Neural progenitor cell (in vitro differentiated cells): ENCODE measurements at regions not wholly inside any gene's neighbourhood (a gene's known extent, or its start where the extent isn't known, plus 50 kb on each side); places are given as distances from the start of the nearest gene placed in this dataset.

ENCODE experiments used
- DNase-seq: peaks from one replicate; pipeline ENCODE4 v3.0.0-alpha.2; 2016; ENCODE audit warnings: low spot score
- H2AFZ ChIP-seq: fragments of 200-600 bp; sonication (generic); replicated peaks from 2 replicates; pipeline ENCODE4 v1.6.1; 2016; ENCODE audit warnings: antibody characterized with exemption
- H3F3A ChIP-seq: fragments of 200-600 bp; sonication (generic); 2 replicates; pipeline ENCODE4 v1.6.1; 2016; ENCODE audit warnings: antibody characterized with exemption, low read depth
- H3K27ac ChIP-seq: fragments of 200-600 bp; sonication (generic); 2 replicates; pipeline ENCODE4 v1.5.1; 2016; ENCODE audit warnings: mild to moderate bottlenecking
- H3K27me3 ChIP-seq: fragments of 200-600 bp; sonication (generic); 2 replicates; pipeline ENCODE4 v1.6.1; 2016; ENCODE audit warnings: mild to moderate bottlenecking, moderate library complexity
- H3K36me3 ChIP-seq: fragments of 200-600 bp; sonication (generic); 2 replicates; pipeline ENCODE4 v1.5.1; 2016
- H3K4me1 ChIP-seq: fragments of 200-600 bp; sonication (generic); 2 replicates; pipeline ENCODE4 v1.6.1; 2016; ENCODE audit warnings: mixed run types
- H3K4me2 ChIP-seq: fragments of 200-600 bp; sonication (generic); 2 replicates; pipeline ENCODE4 v1.6.1; 2016
- H3K4me3 ChIP-seq: fragments of 200-600 bp; sonication (generic); 2 replicates; pipeline ENCODE4 v1.5.1; 2016
- H3K79me2 ChIP-seq: fragments of 200-600 bp; sonication (generic); 2 replicates; pipeline ENCODE4 v1.6.1; 2016; ENCODE audit warnings: low read depth
- H3K9ac ChIP-seq: fragments of 200-600 bp; sonication (generic); 2 replicates; pipeline ENCODE4 v1.6.1; 2016
- H3K9me3 ChIP-seq: fragments of 200-600 bp; sonication (generic); 2 replicates; pipeline ENCODE4 v1.5.1; 2016; ENCODE audit warnings: low read depth
- H4K20me1 ChIP-seq: fragments of 200-600 bp; sonication (generic); 2 replicates; pipeline ENCODE4 v1.6.1; 2016; ENCODE audit warnings: low read depth
- H3K27ac Mint-ChIP-seq: 3 replicates; pipeline ENCODE4 v1.8.0; 2021; ENCODE audit warnings: mixed read lengths
- H3K27me3 Mint-ChIP-seq: 2 replicates; pipeline ENCODE4 v1.8.0; 2022; ENCODE audit warnings: low read depth, mild to moderate bottlenecking, inconsistent platforms, moderate library complexity, mixed read lengths; ENCODE audit not compliant: insufficient read depth
- H3K36me3 Mint-ChIP-seq: 3 replicates; pipeline ENCODE4 v1.8.0; 2021; ENCODE audit warnings: mixed read lengths
- H3K4me1 Mint-ChIP-seq: 3 replicates; pipeline ENCODE4 v1.8.0; 2021; ENCODE audit warnings: mixed read lengths
- H3K4me3 Mint-ChIP-seq: 3 replicates; pipeline ENCODE4 v1.8.0; 2021; ENCODE audit warnings: mild to moderate bottlenecking, moderate library complexity, mixed read lengths
- H3K9me3 Mint-ChIP-seq: 3 replicates; pipeline ENCODE4 v1.8.0; 2020; ENCODE audit warnings: mixed read lengths
- CTCF ChIP-seq: fragments of 200-600 bp; sonication (generic); IDR thresholded peaks from 2 replicates; pipeline ENCODE4 v1.5.1; 2017; ENCODE audit warnings: antibody characterized with exemption, mild to moderate bottlenecking
- EZH2 ChIP-seq: fragments of 200-600 bp; sonication (generic); IDR thresholded peaks from 2 replicates; pipeline ENCODE4 v1.6.1; 2017; ENCODE audit warnings: antibody characterized with exemption, mild to moderate bottlenecking, moderate library complexity
- EZH2phosphoT487 ChIP-seq: fragments of 200-600 bp; sonication (generic); IDR thresholded peaks from 2 replicates; pipeline ENCODE4 v1.6.1; 2017; ENCODE audit warnings: antibody characterized with exemption

- Mint-ChIP-seq H3K36me3 (peaks cover 31% of the 10 kb centered on the region), H3K4me3 (no peak overlapping the region), H3K9me3 (peaks cover 14% of the 10 kb centered on the region), H3K27ac (no peak overlapping the region), H3K27me3 (peaks cover 19% of the 10 kb centered on the region), H3K4me1 (peaks cover 34% of the 10 kb centered on the region)
- Histone ChIP-seq H3K4me2 (peak overlapping the region; percentile 69), H3K27ac (peak overlapping the region; percentile 24), H3K27me3 (no peaks in the 10 kb centered on the region), H4K20me1 (peaks cover 41% of the 10 kb centered on the region), H3K9me3 (no peaks in the 10 kb centered on the region), H3K4me3 (peak overlapping the region; percentile 21), H3K9ac (no peak overlapping the region), H3K36me3 (no peaks in the 10 kb centered on the region), H3K79me2 (peaks cover 15% of the 10 kb centered on the region), H2AFZ (no peak overlapping the region), H3F3A (peaks cover 23% of the 10 kb centered on the region), H3K4me1 (peaks cover 21% of the 10 kb centered on the region)
- TF ChIP-seq CTCF (no peak), EZH2 (no peak), EZH2phosphoT487 (no peak)
- no peak for DNase-seq
These were observed 103.3 kb downstream of the NCOR2 start for GRCh38 chr12:124464062-124464461.

GRCh38 chr12:124463341-124463921 is 104.0 kb downstream of the NCOR2 start:
- H3K27ac Mint-ChIP-seq = no peak overlapping the region
- TF ChIP-seq EZH2phosphoT487 (peak; percentile 38), EZH2 (no peak)
- Histone ChIP-seq H3F3A (peaks cover 23% of the 10 kb centered on the region), H3K36me3 (no peaks in the 10 kb centered on the region), H3K4me3 (peak overlapping the region; percentile 21), H3K4me1 (peaks cover 21% of the 10 kb centered on the region), H4K20me1 (peaks cover 47% of the 10 kb centered on the region), H3K27me3 (no peaks in the 10 kb centered on the region), H3K9me3 (no peaks in the 10 kb centered on the region), H3K79me2 (peaks cover 12% of the 10 kb centered on the region), H3K27ac (peak overlapping the region; percentile 24), H3K4me2 (peak overlapping the region; percentile 69), H3K9ac (no peak overlapping the region), H2AFZ (no peak overlapping the region)
- H3K4me1 Mint-ChIP-seq = peaks cover 34% of the 10 kb centered on the region
- DNase-seq = peak; percentile 90
- peaks cover 19% of the 10 kb centered on the region for H3K27me3 Mint-ChIP-seq
- peak overlapping the region; percentile 39 for H3K4me3 Mint-ChIP-seq
- peaks cover 28% of the 10 kb centered on the region for H3K36me3 Mint-ChIP-seq
- H3K9me3 Mint-ChIP-seq = peaks cover 11% of the 10 kb centered on the region

GRCh38 chr12:124462750-124463149 is 104.7 kb downstream of the NCOR2 start:
- Histone ChIP-seq H3K27ac (peak overlapping the region; percentile 63), H3K9ac (no peak overlapping the region), H3K4me2 (peak overlapping the region; percentile 69), H3K36me3 (no peaks in the 10 kb centered on the region), H3K9me3 (no peaks in the 10 kb centered on the region), H4K20me1 (peaks cover 51% of the 10 kb centered on the region), H3K4me3 (no peak overlapping the region), H2AFZ (no peak overlapping the region), H3F3A (peaks cover 23% of the 10 kb centered on the region), H3K4me1 (peaks cover 21% of the 10 kb centered on the region), H3K79me2 (peaks cover 12% of the 10 kb centered on the region), H3K27me3 (no peaks in the 10 kb centered on the region)
- peaks cover 28% of the 10 kb centered on the region for H3K36me3 Mint-ChIP-seq
- peak overlapping the region; percentile 67 for H3K27ac Mint-ChIP-seq
- peaks cover 11% of the 10 kb centered on the region for H3K9me3 Mint-ChIP-seq
- TF ChIP-seq CTCF (no peak), EZH2phosphoT487 (no peak), EZH2 (no peak)
- H3K4me1 Mint-ChIP-seq = peaks cover 34% of the 10 kb centered on the region
- peak overlapping the region; percentile 31 for H3K4me3 Mint-ChIP-seq
- H3K27me3 Mint-ChIP-seq = peaks cover 19% of the 10 kb centered on the region
- DNase-seq = no peak

GRCh38 chr12:124461851-124462623 is 105.4 kb downstream of the NCOR2 start:
- H3K4me1 Mint-ChIP-seq = peaks cover 34% of the 10 kb centered on the region
- H3K36me3 Mint-ChIP-seq = peaks cover 28% of the 10 kb centered on the region

More at GRCh38 chr12:124461851-124462623, 105.4 kb downstream of the NCOR2 start:
- Mint-ChIP-seq H3K9me3 (peaks cover 11% of the 10 kb centered on the region), H3K27ac (peak overlapping the region; percentile 44), H3K4me3 (no peak overlapping the region), H3K27me3 (peaks cover 19% of the 10 kb centered on the region)
- Histone ChIP-seq H3K4me2 (peak overlapping the region; percentile 69), H3F3A (peaks cover 23% of the 10 kb centered on the region), H4K20me1 (peaks cover 54% of the 10 kb centered on the region), H3K36me3 (no peaks in the 10 kb centered on the region), H3K9ac (no peak overlapping the region), H3K4me3 (no peak overlapping the region), H3K4me1 (peaks cover 28% of the 10 kb centered on the region), H2AFZ (no peak overlapping the region), H3K79me2 (peaks cover 12% of the 10 kb centered on the region), H3K27me3 (no peaks in the 10 kb centered on the region), H3K27ac (peak overlapping the region; percentile 63), H3K9me3 (no peaks in the 10 kb centered on the region)
- DNase-seq = no peak
- TF ChIP-seq EZH2phosphoT487 (no peak), CTCF (no peak), EZH2 (no peak)
